GM12892 (cell line): ENCODE measurements at regions not wholly inside any gene's neighbourhood (a gene's known extent, or its start where the extent isn't known, plus 50 kb on each side); places are given as distances from the start of the nearest gene placed in this dataset.

Experiments
- POLR2A ChIP-seq: IDR thresholded peaks from 2 replicates; pipeline ENCODE4 v1.6.1; 2011; ENCODE audit warnings: low read depth, low read length, control low read depth
- TAF1 ChIP-seq: IDR thresholded peaks from 2 replicates; pipeline ENCODE4 v1.6.1; 2011; ENCODE audit warnings: low read depth, mild to moderate bottlenecking, control low read depth, low read length, borderline replicate concordance

DNA sequence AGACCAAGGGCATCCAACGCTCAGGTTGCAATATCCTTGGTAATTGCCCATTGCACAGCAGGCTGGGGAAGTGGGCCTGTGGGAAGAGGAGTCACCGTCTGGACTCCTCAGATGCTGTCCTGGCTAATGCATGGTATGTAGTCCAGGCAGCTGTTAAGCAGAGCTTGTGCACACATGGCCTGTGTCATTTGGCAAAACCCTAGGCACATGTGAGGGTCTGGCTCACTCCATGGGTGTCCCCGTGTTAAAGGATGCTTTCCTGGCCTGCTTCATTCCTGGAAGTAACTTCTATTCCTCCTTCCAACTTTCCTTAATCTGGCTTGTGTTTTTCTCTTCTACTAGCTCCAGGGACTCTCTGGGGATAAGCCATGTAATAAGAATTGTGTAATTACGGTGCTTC lies 378.0 kb upstream of the CA10 start:
- TF ChIP-seq POLR2A, result no peak
- no peak for TF ChIP-seq TAF1
